Stimulated activated CD4-positive, alpha-beta T cell treated with anti-CD3 and anti-CD28 coated beads, Interleukin-1b, Interleukin-23, amount 100 ng/mL, for 4 hours (primary cell): ENCODE measurements at regions not wholly inside any gene's neighbourhood (a gene's known extent, or its start where the extent isn't known, plus 50 kb on each side); places are given as distances from the start of the nearest gene placed in this dataset.

Experiments used
- DNase-seq, 2 donors: peaks; one replicate each; pipeline ENCODE4 v3.0.0-alpha.2; 2020; ENCODE audit warnings: low read depth in 2 of 2

DNA sequence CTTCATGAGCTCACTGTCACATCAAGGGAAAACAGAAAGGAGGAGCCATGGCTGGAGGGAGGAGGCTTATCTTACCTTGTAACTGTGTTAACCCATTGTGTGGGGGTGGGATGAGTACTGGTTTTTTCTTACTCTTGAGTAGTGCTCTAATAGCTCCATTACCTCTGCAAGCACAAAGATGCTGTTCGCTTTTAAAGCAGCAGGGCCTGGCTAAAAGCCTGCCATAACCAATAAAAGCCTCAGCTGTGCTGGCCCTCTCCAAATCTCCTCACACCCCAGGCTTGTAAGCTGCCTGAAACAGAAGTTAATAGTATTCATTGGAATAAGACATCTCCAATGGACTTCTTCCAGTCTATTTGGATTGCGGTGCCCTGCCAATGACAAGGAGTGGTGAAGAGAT is 544.1 kb downstream of the TUSC7 start:
- no peak for DNase-seq

- DNase-seq: no peak
Observed at GRCh38 chr3:117254985-117255384, 545.4 kb downstream of the TUSC7 start.

- no peak for DNase-seq
Observed at GRCh38 chr3:117255736-117256135, 546.2 kb downstream of the TUSC7 start.

DNA sequence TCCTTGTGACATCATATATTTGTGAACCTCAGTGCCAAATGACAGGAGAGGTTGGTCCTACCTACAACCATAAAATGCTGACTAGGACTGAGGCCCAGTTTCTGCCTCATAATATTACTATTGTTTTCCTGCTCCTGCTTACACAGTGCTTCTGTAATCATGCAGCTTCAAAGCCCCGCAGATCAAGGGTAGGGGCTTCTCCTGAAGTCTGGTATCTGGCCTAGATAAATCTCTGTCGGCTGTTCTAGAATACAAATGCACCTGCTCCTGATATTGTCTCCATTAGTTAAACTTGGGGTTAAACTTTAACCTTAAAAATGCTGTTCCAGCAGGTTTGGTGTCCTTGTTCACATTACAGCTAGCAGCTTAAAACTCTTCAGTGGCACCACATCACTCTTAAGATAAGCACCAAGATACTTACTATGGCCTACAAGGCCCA is 552.4 kb downstream of the TUSC7 start:
- DNase-seq: no peak

DNA sequence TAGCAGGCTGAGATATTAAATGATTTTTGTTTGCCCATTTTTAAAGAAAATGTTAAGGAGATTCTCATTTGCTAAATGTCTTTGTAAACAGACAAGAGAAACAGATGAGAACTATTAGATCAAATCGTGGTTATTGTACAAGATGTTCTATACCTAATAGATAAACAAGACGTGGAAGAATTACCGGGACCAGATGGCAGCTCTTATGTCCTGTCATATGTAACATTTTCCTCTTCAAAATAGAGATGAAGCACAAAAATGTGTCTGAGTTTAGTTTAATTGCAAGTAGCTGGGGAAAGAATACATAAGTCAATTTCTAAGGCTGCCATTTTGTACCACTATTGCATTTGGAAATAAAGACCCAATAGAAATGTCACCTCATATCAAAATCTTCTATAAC is 553.7 kb downstream of the TUSC7 start:
- no peak for DNase-seq

DNA sequence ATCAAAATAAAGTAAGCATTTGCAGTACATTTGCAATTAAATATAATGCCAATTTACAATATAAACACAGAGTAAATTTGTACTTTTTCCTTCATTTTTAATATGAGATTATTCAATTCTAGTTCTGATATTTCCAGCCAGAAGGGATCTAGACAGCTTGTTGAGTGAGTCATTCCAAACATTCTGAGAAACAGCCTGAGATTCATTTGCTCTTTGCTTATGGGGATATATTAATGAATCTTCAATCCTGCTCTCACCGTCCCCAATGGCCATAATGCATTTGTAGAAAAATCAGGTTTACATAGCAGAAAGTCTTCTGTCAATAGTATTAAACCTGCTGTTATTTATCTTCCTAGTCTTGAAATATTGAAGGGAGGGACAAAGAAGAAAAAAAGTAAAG is 554.2 kb downstream of the TUSC7 start:
- no peak for DNase-seq

DNA sequence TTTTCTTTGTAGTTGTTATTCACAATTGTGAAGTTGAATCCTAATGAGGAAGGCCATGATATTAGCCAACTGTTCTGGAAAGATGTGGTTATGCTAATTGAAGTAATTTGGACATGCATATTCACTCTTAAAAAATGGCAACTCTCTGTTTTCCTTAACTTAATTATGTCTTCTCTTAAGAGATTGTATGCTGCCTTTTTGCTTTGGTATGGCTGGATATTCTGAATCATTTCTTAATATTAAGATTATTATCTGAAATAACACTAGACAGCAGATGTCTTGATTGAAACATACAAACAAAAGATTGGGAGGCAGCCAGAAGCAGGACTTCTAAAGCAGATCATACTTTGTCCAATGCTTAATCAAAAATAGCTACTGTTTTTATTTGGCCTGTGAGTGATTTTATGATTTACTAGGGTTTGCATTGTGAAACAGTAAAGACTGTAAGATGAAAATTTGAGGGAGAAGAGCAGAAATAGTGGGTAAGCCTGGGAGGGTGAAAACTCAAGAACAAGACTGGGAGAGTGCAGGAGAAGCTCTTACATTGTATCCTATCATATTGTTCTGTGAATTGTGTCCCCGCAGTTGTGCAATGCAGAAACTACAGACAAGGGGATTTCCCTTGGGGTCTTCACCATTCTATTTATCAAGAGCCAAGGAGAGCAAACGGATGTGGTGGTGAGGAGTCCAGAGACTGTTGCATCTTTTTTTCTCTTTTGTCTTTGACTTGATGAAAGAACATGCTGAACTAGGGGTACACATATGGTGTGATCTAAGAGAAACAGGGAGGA is 554.8 kb downstream of the TUSC7 start:
- no peak for DNase-seq

DNA sequence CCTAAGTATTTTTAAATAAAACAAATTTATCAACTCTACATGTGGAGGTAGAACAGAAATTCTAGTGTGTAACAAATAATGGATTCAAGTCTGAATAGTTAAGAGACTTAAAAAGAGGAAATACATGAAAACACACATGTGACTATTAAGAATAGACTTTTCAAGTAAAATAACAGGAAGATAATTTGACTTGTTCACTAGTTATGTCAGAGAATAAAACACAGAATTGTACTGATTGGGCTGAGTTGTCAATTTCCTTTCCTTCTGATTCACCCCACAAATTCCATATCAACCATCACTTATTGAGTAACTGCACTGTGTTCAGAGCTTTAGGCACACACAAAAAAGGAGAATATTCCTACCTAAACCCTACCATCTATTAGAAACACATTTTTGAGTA is 557.2 kb downstream of the TUSC7 start:
- no peak for DNase-seq

DNA sequence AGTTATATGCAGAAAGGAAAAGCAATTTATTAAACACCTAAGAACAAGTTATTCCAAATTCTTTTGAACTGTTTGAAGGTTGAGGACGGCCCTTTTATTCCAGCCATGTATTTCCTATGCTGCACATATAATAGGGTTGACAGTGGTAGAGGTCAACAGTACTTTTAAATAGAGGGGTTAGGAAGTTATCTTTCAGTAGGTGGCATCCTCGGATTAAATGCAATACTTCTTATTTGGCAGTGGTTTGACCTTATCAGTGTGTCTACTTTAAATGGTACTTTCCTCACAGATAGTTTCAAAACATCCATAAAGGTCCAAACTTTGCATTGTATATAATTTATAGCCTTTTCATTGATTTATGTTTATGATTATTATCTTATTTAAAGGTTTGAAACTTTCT is 558.7 kb downstream of the TUSC7 start:
- DNase-seq: no peak

GRCh38 chr3:117272274-117272673 is 562.7 kb downstream of the TUSC7 start:
- DNase-seq: no peak

GRCh38 chr3:117272876-117273523 is 563.4 kb downstream of the TUSC7 start:
- no peak for DNase-seq

DNA sequence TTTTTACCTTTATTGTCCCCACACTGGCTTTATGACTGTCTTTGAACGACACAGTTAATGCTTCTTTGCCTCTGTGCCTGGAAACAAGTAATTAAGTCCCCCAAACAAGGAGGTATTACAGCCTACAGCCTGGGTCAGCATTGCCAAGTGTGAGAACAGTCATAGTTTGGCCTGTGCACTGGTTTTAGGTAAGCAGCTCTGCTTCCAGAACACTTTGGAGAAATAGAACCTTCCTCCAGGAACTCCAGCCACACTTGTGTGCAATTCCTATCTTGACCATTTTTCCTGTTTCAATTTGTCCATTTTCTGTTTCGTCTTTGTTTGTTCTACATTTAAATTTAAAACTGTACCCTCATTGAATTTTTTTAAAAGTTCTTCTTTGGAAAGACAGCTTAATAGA is 568.2 kb downstream of the TUSC7 start:
- no peak for DNase-seq

DNA sequence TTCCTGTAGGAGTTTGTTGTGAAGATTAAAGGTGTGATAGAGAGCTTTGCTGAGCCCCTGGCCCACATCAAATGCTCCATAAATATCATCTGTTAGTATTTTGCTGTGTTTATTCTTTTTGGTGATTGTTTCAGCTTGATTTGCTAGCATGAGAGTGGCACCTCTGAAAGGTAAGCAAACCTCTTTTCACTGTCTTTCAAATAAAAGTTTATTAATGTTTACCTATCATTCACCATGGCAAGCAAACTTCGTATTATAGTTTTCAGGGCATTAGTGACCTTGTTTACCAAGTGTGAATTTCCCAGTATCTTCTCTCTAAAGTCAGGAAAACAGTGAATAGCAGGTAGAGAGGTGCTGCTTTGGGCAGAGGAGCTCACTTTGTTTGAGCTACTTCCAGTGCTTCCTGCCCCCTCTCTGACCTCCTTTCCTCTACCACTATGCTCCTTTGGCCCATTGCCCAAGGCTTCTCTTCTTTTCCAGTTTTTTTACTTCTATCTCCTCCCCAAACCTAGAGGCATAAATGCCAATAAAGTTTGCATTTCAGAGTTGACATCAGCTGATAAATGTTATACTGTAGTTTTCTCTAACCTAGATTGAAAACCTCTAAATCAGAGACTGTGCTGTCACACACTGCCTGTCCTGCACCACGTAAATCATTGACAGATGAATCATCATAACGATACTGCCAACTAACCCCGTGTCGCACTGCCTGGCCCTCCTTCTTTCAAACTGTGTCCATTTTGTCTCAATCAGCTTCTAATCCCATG is 569.0 kb downstream of the TUSC7 start:
- DNase-seq: no peak

- DNase-seq: no peak
Observed at GRCh38 chr3:117281371-117281770, 571.8 kb downstream of the TUSC7 start.

- no peak for DNase-seq
Observed at GRCh38 chr3:117282566-117282965, 573.0 kb downstream of the TUSC7 start.

DNA sequence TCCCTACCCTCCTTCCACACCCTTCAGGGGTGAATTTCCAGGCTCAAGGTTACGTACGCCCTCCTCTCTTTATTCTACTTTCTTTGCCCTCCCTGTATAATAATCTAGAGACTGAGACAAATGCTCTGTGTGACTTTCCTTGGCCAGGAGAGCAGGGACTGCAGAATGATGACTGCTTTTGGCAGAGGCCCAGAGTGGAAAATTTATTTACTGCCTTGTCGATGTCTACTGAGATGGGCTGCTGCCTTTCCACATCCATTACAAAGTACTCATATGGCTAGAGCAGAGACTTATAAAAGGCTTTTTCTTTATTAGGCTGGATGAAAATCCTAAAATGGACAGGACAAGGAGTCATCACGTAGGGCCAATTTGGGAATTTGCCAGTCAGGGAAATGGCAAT is 576.2 kb downstream of the TUSC7 start:
- no peak for DNase-seq

- no peak for DNase-seq
Observed at GRCh38 chr3:117286488-117286887, 576.9 kb downstream of the TUSC7 start.

DNA sequence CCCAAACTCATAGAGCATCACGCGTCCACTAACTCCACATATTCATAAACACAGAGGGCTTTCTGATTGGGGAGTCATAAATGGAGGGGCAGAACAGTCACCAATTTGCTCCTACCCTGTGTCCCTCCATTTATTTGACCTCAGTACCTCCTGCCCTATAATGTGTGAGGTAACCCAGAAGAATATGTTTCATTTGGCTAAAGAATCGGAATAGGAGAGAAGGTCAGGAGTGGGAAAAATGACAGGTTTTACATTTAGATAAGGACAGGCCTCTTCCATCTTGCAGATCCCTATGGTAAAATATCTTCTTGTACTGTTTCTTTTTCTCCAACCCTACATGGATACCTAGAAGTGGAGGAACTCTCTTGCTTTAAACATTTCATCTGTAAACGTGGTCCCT is 578.0 kb downstream of the TUSC7 start:
- DNase-seq: no peak

DNA sequence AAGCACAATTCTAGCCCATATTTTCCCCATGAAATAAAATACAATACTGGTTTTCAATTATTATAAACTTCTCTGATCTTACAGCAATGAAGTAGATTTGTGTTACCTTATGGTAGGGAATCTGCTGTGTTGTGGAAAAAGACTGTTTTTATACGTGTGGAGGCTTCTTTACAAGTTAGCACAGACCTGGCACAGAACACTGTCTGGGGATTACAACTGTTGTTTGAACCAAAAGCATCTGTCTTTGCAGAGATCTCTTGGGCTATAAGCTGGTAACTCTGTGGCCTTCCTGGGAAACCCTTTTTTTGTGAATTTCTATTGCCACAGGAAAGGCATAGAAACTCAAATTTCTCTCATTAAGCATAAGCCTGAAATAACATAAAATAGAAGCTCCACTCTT is 581.9 kb downstream of the TUSC7 start:
- no peak for DNase-seq

- no peak for DNase-seq
Observed at GRCh38 chr3:117297065-117297464, 587.5 kb downstream of the TUSC7 start.

DNA sequence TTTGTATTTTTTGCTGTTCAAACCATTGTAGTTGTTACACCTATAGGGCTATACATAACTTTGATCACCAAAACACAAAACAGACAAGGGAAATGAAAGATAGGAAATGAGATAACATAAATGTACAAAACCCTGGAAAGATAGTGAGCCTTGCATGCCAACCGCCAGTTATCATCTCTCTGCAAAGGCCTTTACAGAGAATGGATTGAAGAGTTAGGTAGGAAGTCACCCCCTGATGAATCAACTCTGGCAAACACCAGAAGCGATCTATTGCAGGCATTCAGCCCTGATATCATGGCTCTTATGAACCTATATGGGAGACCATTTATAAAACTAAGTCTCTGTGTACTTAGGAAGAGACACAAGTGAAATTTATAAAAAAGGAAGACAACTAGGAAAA is 588.0 kb downstream of the TUSC7 start:
- no peak for DNase-seq

GRCh38 chr3:117298273-117298672 is 588.7 kb downstream of the TUSC7 start:
- no peak for DNase-seq

DNA sequence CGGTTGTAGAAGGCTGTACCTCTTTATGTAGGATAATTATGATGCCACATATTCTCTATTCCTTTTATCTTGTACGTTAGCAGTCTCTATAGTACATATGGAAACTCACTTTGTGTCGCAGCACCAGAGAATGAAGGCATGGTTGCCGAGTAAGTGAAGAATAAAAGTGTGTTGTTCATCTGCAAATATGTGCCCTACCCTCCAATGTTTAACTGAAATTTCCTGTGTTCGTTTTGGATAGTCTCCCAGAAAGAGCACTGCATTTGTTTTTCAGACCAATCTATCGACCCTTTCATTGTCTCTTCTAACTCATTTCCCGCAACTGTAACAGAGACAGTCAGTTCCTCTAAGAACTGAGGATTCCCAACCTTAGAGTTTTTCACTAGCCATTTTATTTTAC is 592.8 kb downstream of the TUSC7 start:
- no peak for DNase-seq
